H1 (cell line): ENCODE measurements at regions not wholly inside any gene's neighbourhood (a gene's known extent, or its start where the extent isn't known, plus 50 kb on each side); places are given as distances from the start of the nearest gene placed in this dataset.

Experiments used
- CTCF ChIA-PET: fragments of 300-600 bp; sonication (Branson Sonifier 250); formaldehyde crosslinking; loops from one replicate; lab custom pipeline; 2021; ENCODE audit not compliant: partially characterized antibody; lab: Charles Lee
- POLR2A ChIA-PET: fragments of 300-600 bp; sonication (Branson Sonifier 250); formaldehyde crosslinking; loops from one replicate; lab custom pipeline; 2021; ENCODE audit warnings: inconsistent platforms; ENCODE audit not compliant: partially characterized antibody; lab: Charles Lee
- DNase-seq, 2 experiments: peaks; one replicate each; pipeline versions ENCODE4 v3.0.0 to v3.0.0-alpha.2; 2010 to 2022; ENCODE audit warnings: low spot score in 2 of 2, low read depth in 1 of 2, mixed read lengths in 1 of 2
- FAIRE-seq: peaks from 2 replicates; lab custom pipeline; 2011; peaks lifted over from hg19 to GRCh38; lab: Jason Lieb, UNC
- H2AFZ ChIP-seq: 2 replicates; pipeline ENCODE4 v1.8.1; 2012; ENCODE audit warnings: low read length, inconsistent platforms
- H2AK5ac ChIP-seq: 2 replicates; pipeline ENCODE4 v1.6.1; 2013; ENCODE audit warnings: low read depth, low read length
- H2BK120ac ChIP-seq: replicated peaks from 2 replicates; pipeline ENCODE3; 2013; ENCODE audit warnings: low read depth, low read length, inconsistent platforms
- H2BK12ac ChIP-seq: 2 replicates; pipeline ENCODE4 v1.6.1; 2013; ENCODE audit warnings: low read depth, low read length
- H2BK15ac ChIP-seq: 2 replicates; pipeline ENCODE4 v1.6.1; 2013; ENCODE audit warnings: low read length
- H2BK20ac ChIP-seq: 2 replicates; pipeline ENCODE4 v1.6.1; 2013; ENCODE audit warnings: low read length
- H2BK5ac ChIP-seq: 2 replicates; pipeline ENCODE4 v1.6.1; 2013; ENCODE audit warnings: low read depth, low read length
- H3K14ac ChIP-seq: 2 replicates; pipeline ENCODE4 v1.6.1; 2013; ENCODE audit warnings: inconsistent platforms; ENCODE audit not compliant: insufficient read length
- H3K18ac ChIP-seq: 2 replicates; pipeline ENCODE4 v1.6.1; 2013; ENCODE audit warnings: low read length; ENCODE audit errors: extremely low read depth
- H3K23ac ChIP-seq: 2 replicates; pipeline ENCODE4 v1.6.1; 2013; ENCODE audit warnings: inconsistent platforms; ENCODE audit not compliant: insufficient read length
- H3K23me2 ChIP-seq: 2 replicates; pipeline ENCODE4 v1.6.1; 2013; ENCODE audit warnings: low read depth, low read length
- H3K27ac ChIP-seq: 2 replicates; pipeline ENCODE4 v1.6.1; 2011; ENCODE audit warnings: low read depth, low read length, inconsistent platforms
- H3K27me3 ChIP-seq, 4 experiments: replicated peaks in 1 of 4; 1 replicate in 1 of 4; 2 replicates in 3 of 4; pipeline versions ENCODE4 v1.6.1 to v1.8.1; 2011 to 2013; ENCODE audit warnings: low read length in 3 of 4, mild to moderate bottlenecking in 3 of 4, inconsistent platforms in 2 of 4, mixed read lengths in 2 of 4, moderate library complexity in 1 of 4; ENCODE audit not compliant: control insufficient read depth in 3 of 4, insufficient read depth in 3 of 4; ENCODE audit errors: extremely low read depth in 1 of 4
- H3K36me3 ChIP-seq, 4 experiments: 2 replicates each; pipeline versions ENCODE4 v1.6.1 to v1.8.1; 2011 to 2013; ENCODE audit warnings: mild to moderate bottlenecking in 4 of 4, low read length in 3 of 4, moderate library complexity in 2 of 4, control low read depth in 1 of 4, inconsistent platforms in 1 of 4; ENCODE audit not compliant: insufficient read depth in 4 of 4, control insufficient read depth in 2 of 4
- H3K4ac ChIP-seq: replicated peaks from 2 replicates; pipeline ENCODE3; 2013; ENCODE audit warnings: low read length, low read depth, mixed read lengths, inconsistent platforms; ENCODE audit not compliant: insufficient read length
- H3K4me1 ChIP-seq, 4 experiments: replicated peaks in 1 of 4; 1 replicate in 1 of 4; 2 replicates in 3 of 4; pipeline versions ENCODE4 v1.6.1 to v1.8.1; 2011 to 2013; ENCODE audit warnings: low read length in 3 of 4, inconsistent platforms in 2 of 4, mixed read lengths in 1 of 4; ENCODE audit not compliant: insufficient read depth in 4 of 4, control insufficient read depth in 3 of 4
- H3K4me2 ChIP-seq, 2 experiments: 2 replicates each; pipeline versions ENCODE4 v1.6.1 to v1.8.1; 2011 to 2013; ENCODE audit warnings: low read depth in 2 of 2, low read length in 2 of 2, control low read depth in 1 of 2, inconsistent platforms in 1 of 2, mild to moderate bottlenecking in 1 of 2; ENCODE audit not compliant: insufficient read depth in 1 of 2
- H3K4me3 ChIP-seq, 4 experiments: fragments of 200-600, 300-600 bp in 1 of 4; sonication (generic), shearing (Covaris generic), sonication (Bioruptor Twin) in 1 of 4; 2 replicates each; pipeline versions ENCODE4 v1.5.1 to v1.8.1; 2011 to 2016; ENCODE audit warnings: low read length in 4 of 4, low read depth in 3 of 4, control low read depth in 2 of 4, inconsistent platforms in 2 of 4, mild to moderate bottlenecking in 2 of 4, mixed read lengths in 1 of 4, moderate library complexity in 1 of 4; ENCODE audit not compliant: insufficient read depth in 2 of 4; ENCODE audit errors: extremely low read depth in 1 of 4
- H3K56ac ChIP-seq: replicated peaks from 2 replicates; pipeline ENCODE3; 2013; ENCODE audit warnings: low read depth, mild to moderate bottlenecking, mixed read lengths, low read length, inconsistent platforms; ENCODE audit not compliant: insufficient read length
- H3K79me1 ChIP-seq: 2 replicates; pipeline ENCODE4 v1.6.1; 2013; ENCODE audit warnings: low read depth, low read length, control low read depth
- H3K79me2 ChIP-seq, 2 experiments: 2 replicates each; pipeline versions ENCODE4 v1.6.1 to v1.8.1; 2012 to 2013; ENCODE audit warnings: low read length in 2 of 2, mild to moderate bottlenecking in 2 of 2, inconsistent platforms in 1 of 2; ENCODE audit not compliant: insufficient read depth in 2 of 2, control insufficient read depth in 1 of 2
- H3K9ac ChIP-seq, 4 experiments: replicated peaks in 1 of 4; 1 replicate in 1 of 4; 2 replicates in 3 of 4; pipeline versions ENCODE4 v1.6.1 to v1.8.1; 2011 to 2013; ENCODE audit warnings: low read depth in 3 of 4, low read length in 3 of 4, control low read depth in 2 of 4, mild to moderate bottlenecking in 2 of 4, moderate library complexity in 2 of 4, inconsistent platforms in 1 of 4; ENCODE audit errors: extremely low read depth in 1 of 4
- H3K9me3 ChIP-seq, 2 experiments: 2 replicates each; pipeline versions ENCODE4 v1.6.1 to v1.8.1; 2012 to 2013; ENCODE audit warnings: mild to moderate bottlenecking in 2 of 2, moderate library complexity in 2 of 2, control low read depth in 1 of 2, inconsistent platforms in 1 of 2, low read depth in 1 of 2, low read length in 1 of 2, mixed read lengths in 1 of 2; ENCODE audit not compliant: insufficient read depth in 2 of 2
- H4K20me1 ChIP-seq, 2 experiments: replicated peaks in 1 of 2; 2 replicates each; pipeline versions ENCODE3 to v1.8.1; 2011 to 2013; ENCODE audit warnings: inconsistent platforms in 2 of 2, low read length in 2 of 2, mild to moderate bottlenecking in 1 of 2; ENCODE audit not compliant: insufficient read depth in 2 of 2, control insufficient read depth in 1 of 2
- H4K5ac ChIP-seq: 2 replicates; pipeline ENCODE4 v1.6.1; 2013; ENCODE audit warnings: low read length, low read depth, mixed read lengths, inconsistent platforms; ENCODE audit not compliant: insufficient read length
- H4K8ac ChIP-seq: 2 replicates; pipeline ENCODE4 v1.8.0; 2013; ENCODE audit warnings: mild to moderate bottlenecking, moderate library complexity, low read length, inconsistent platforms; ENCODE audit not compliant: insufficient read depth; ENCODE audit errors: extremely low read depth
- H4K91ac ChIP-seq: replicated peaks from 2 replicates; pipeline ENCODE3; 2013; ENCODE audit warnings: low read length, mixed read lengths, inconsistent platforms; ENCODE audit not compliant: insufficient read length
- ASH2L ChIP-seq: fragments of 200-600, 300-600 bp; sonication (generic); IDR thresholded peaks from one replicate; pipeline ENCODE4 v1.7.1; 2017; ENCODE audit warnings: low read length

DNA sequence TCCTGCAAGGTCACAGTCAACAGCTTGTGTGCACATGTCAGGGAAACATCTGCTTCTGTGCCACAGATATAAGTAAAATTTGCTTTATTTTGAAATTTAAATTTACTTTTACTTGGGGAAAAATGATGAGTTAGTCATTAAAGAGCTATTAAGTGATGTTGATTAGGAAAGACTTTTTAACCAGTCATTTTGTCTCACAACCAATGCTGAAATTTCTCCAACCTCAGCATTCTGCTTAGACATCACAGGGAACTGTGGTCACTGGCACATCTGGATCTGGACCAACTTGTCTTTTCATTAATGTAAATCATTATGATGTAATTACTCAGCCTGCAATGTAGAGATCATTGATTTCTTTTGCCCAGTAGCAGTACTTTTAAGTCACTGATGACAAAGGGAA lies 301.0 kb downstream of the TTLL7 start:
- Histone ChIP-seq H3K79me2 (no peaks in the 10 kb centered on the region), H3K36me3 (no peaks in the 10 kb centered on the region), H3K23me2 (no peaks in the 10 kb centered on the region), H2BK20ac (no peak overlapping the region), H3K27ac (no peak overlapping the region), H4K20me1 (no peaks in the 10 kb centered on the region), H2AK5ac (no peak overlapping the region), H3K4me3 (no peak overlapping the region), H3K23ac (no peak overlapping the region), H3K9me3 (no peaks in the 10 kb centered on the region; a peak in 1 of 4 replicates), H3K56ac (no peak overlapping the region), H4K91ac (no peak overlapping the region), H3K9ac (no peak overlapping the region), H3K4me2 (no peak overlapping the region), H2AFZ (no peak overlapping the region)
- no peak for FAIRE-seq
- TF ChIP-seq ASH2L: no peak
- TF ChIP-seq, all 59 proteins: peak for 0
- Histone ChIP-seq H4K8ac (no peak overlapping the region), H2BK12ac (no peak overlapping the region), H3K4ac (no peak overlapping the region), H3K4me1 (peaks cover 10 to 22% (median 16%) of the 10 kb centered on the region in 4 experiments; a peak in 6 of 7 replicates), H2BK5ac (no peak overlapping the region), H3K14ac (no peak overlapping the region), H4K5ac (no peak overlapping the region), H3K27me3 (no peaks in the 10 kb centered on the region), H2BK15ac (no peak overlapping the region), H3K18ac (no peak overlapping the region), H3K79me1 (no peaks in the 10 kb centered on the region), H2BK120ac (no peak overlapping the region)
- ChIA-PET CTCF (no interaction called here), POLR2A (interaction anchor here (1.2 kb wide), 1 partner anchor 100 kb away, joined by 3 read pairs; no protein-coding TSS in a partner anchor)
- no peak for DNase-seq
